PC-9 (cell line): ENCODE measurements at regions not wholly inside any gene's neighbourhood (a gene's known extent, or its start where the extent isn't known, plus 50 kb on each side); places are given as distances from the start of the nearest gene placed in this dataset.

Experiments used
- BruUV-seq: library from RNA; stranded (reverse); fragments of 400-500 nt; replicated peaks from 2 replicates; lab custom pipeline; 2021; lab: Mats Ljungman, UMichigan
- CTCF ChIA-PET: fragments of 300-600 bp; sonication (Branson Sonifier 250); formaldehyde crosslinking; loops from one replicate; lab custom pipeline; 2022; ENCODE audit warnings: antibody characterized with exemption; lab: Charles Lee
- POLR2A ChIA-PET: fragments of 300-600 bp; sonication (Branson Sonifier 250); formaldehyde crosslinking; loops from one replicate; lab custom pipeline; 2022; ENCODE audit warnings: antibody characterized with exemption; ENCODE audit not compliant: unreplicated experiment; lab: Charles Lee
- DNase-seq, 2 experiments: peaks; one replicate each; pipeline versions ENCODE4 v3.0.0 to v3.0.0-alpha.2; 2015 to 2022; ENCODE audit warnings: mixed read lengths in 1 of 2
- H2AFZ ChIP-seq: fragments of 200-600 bp; sonication (generic); 2 replicates; pipeline ENCODE4 v1.8.1; 2017; ENCODE audit warnings: antibody characterized with exemption
- H3F3A ChIP-seq: fragments of 200-600 bp; sonication (generic); 2 replicates; pipeline ENCODE4 v1.8.1; 2017; ENCODE audit warnings: antibody characterized with exemption, mild to moderate bottlenecking, low read depth; ENCODE audit not compliant: insufficient read depth
- H3K27ac ChIP-seq: fragments of 200-600 bp; sonication (generic); 2 replicates; pipeline ENCODE4 v1.6.1; 2016; ENCODE audit warnings: mixed run types
- H3K27me3 ChIP-seq: fragments of 200-600 bp; sonication (generic); 2 replicates; pipeline ENCODE4 v1.6.1; 2016; ENCODE audit warnings: low read depth, mixed run types; ENCODE audit not compliant: insufficient read depth
- H3K36me3 ChIP-seq: fragments of 200-600 bp; sonication (generic); 2 replicates; pipeline ENCODE4 v1.6.1; 2016; ENCODE audit warnings: low read depth, mixed run types
- H3K4me1 ChIP-seq: fragments of 200-600 bp; sonication (generic); replicated peaks from 2 replicates; pipeline ENCODE4 v1.6.1; 2016; ENCODE audit warnings: mixed run types; ENCODE audit not compliant: insufficient read depth
- H3K4me2 ChIP-seq: fragments of 200-600 bp; sonication (generic); 2 replicates; pipeline ENCODE4 v1.6.1; 2017; ENCODE audit warnings: mixed run types
- H3K4me3 ChIP-seq: fragments of 200-600 bp; sonication (generic); 2 replicates; pipeline ENCODE4 v1.6.1; 2016; ENCODE audit warnings: mixed run types
- H3K79me2 ChIP-seq: fragments of 200-600 bp; sonication (generic); 2 replicates; pipeline ENCODE4 v1.6.1; 2017; ENCODE audit warnings: low read depth, mixed run types
- H3K9me2 ChIP-seq: fragments of 200-600 bp; sonication (generic); 2 replicates; pipeline ENCODE4 v1.8.1; 2017; ENCODE audit warnings: mild to moderate bottlenecking; ENCODE audit not compliant: insufficient read depth
- H3K9me3 ChIP-seq: fragments of 200-600 bp; sonication (generic); 2 replicates; pipeline ENCODE4 v1.8.1; 2016; ENCODE audit warnings: low read depth; ENCODE audit not compliant: insufficient read depth
- H4K20me1 ChIP-seq: fragments of 200-600 bp; sonication (generic); 2 replicates; pipeline ENCODE4 v1.8.1; 2017; ENCODE audit not compliant: insufficient read depth
- CTCF ChIP-seq: fragments of 200-600 bp; sonication (generic); conservative IDR thresholded peaks from 2 replicates; pipeline ENCODE4 v1.6.1; 2017; ENCODE audit warnings: mixed run types, antibody characterized with exemption, mild to moderate bottlenecking, moderate library complexity
- EZH2 ChIP-seq: fragments of 200-600 bp; sonication (generic); IDR thresholded peaks from 2 replicates; pipeline ENCODE4 v1.8.0; 2017; ENCODE audit warnings: antibody characterized with exemption, low read depth
- intact Hi-C: fragments of 100-400 bp; cut with micrococcal nuclease; formaldehyde crosslinking; loops from one replicate; pipeline ENCODE4 v1.10.0; 2022; ENCODE audit not compliant: unreplicated experiment

GRCh38 chr21:41660748-41661147, 106.1 kb downstream of the RIPK4 start:
- H3K79me2 ChIP-seq, result no peaks in the 10 kb centered on the region
- no peak for DNase-seq
- BruUV-seq, result no TSS peak
- no peak for TF ChIP-seq EZH2
- no peak for TF ChIP-seq CTCF
- CTCF ChIA-PET, result no interaction called here
- H3K4me3 ChIP-seq, result no peak overlapping the region
- POLR2A ChIA-PET, result no interaction called here
- H3K4me1 ChIP-seq, result peaks cover 82% of the 10 kb centered on the region
- 0 out of 2 replicates have a peak overlapping the region, but pooled peaks have one; percentile 8 for H3K4me2 ChIP-seq
- H3K9me3 ChIP-seq, result no peaks in the 10 kb centered on the region
- H3K9me2 ChIP-seq, result no peaks in the 10 kb centered on the region
- intact Hi-C loops, result loop anchor here (5.0 kb wide), 1 partner anchor 48 kb away; no protein-coding TSS in a partner anchor
- no peaks in the 10 kb centered on the region for H3K36me3 ChIP-seq
- no peaks in the 10 kb centered on the region for H3K27me3 ChIP-seq
- H3K27ac ChIP-seq, result peak overlapping the region; percentile 46
- no peak overlapping the region for H2AFZ ChIP-seq
- peaks cover 9% of the 10 kb centered on the region for H3F3A ChIP-seq
- no peaks in the 10 kb centered on the region for H4K20me1 ChIP-seq

DNA sequence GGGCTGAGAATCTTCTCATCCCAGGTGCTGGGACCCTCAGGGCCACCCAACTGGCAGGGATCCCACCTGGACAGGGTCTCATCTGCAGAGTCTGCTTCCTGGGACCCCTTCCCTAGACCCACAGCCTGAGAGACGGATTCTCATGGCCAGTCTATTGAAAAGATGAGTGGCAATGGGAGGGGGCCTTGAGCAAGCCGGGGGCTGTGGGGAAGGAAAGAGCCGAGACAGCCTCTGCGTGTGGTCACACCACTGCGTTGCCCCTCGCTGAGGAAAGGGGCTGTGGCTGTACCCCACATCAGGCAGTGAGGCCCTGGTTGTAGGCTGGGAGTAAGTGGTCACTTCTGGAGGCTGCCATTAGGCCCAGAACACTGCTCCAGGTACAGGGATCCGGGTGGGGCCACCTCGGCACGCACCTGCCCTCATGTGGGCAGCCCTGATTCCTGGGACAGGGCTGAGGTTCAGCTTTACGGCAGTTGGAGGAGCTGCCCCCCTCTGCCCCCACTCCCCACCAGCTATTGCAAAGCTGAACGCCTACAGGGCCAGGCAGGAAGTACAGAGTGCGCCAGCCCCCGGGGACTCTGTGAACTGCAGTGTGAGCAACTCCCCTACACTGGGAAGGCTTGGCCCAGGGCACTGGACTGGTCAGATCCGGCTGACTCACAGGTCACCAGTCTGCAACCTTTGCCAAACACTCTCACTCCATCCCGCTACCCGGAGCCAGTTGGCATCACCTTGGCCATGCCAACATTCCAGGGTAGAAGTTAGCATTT, 106.9 kb downstream of the RIPK4 start:
- H2AFZ ChIP-seq, result no peak overlapping the region
- H3K9me3 ChIP-seq, result no peaks in the 10 kb centered on the region
- POLR2A ChIA-PET, result no interaction called here
- no peaks in the 10 kb centered on the region for H3K36me3 ChIP-seq
- no peak for TF ChIP-seq EZH2
- peak; percentile 69 for TF ChIP-seq CTCF
- 0 out of 2 replicates have a peak overlapping the region, but pooled peaks have one; percentile 8 for H3K4me2 ChIP-seq
- intact Hi-C loops, result loop anchor here (5.0 kb wide), 1 partner anchor 48 kb away; no protein-coding TSS in a partner anchor
- peak overlapping the region; percentile 47 for H3K27ac ChIP-seq
- H3K4me1 ChIP-seq, result peaks cover 74% of the 10 kb centered on the region
- peaks cover 9% of the 10 kb centered on the region for H3F3A ChIP-seq
- BruUV-seq, result no TSS peak
- no peaks in the 10 kb centered on the region for H3K79me2 ChIP-seq
- no peaks in the 10 kb centered on the region for H3K9me2 ChIP-seq
- peak; percentile 67 to 86 for DNase-seq
- H3K4me3 ChIP-seq, result no peak overlapping the region
- CTCF ChIA-PET, result interaction anchor here (1.0 kb wide), 1 partner anchor 48 kb away, joined by 5 read pairs; no protein-coding TSS in a partner anchor
- H4K20me1 ChIP-seq, result no peaks in the 10 kb centered on the region
- H3K27me3 ChIP-seq, result no peaks in the 10 kb centered on the region

DNA sequence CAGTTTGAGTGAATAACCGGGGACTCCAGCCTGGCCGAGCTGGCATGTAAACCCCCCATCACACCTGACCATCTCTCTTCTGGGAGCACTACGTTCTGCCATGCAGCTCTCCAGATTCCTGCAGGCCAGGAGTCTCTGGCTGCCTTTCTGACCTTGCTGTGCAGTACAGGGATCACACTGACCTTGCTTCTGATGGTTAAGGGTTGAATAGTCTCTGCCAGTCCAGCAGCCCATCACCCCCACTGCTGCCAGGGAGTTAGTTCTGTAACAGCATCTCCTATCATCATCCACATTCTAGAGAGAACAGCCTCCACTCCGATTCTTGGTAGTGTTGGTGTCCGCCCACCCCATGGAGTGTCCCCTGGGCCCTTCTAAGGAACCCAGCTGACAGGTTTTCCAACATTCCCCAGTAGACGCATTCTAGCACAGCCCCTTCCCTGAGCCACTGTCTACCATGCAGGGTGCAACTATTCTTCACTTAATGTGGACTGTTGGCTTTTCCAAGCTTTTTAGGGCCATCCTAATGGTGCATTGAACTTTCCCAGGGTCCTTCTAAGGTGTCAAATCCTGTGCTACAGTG, 109.8 kb downstream of the RIPK4 start:
- H3K27ac ChIP-seq, result no peak overlapping the region
- CTCF ChIA-PET, result no interaction called here

More for the DNA sequence above, 109.8 kb downstream of the RIPK4 start:
- H3K36me3 ChIP-seq, result no peaks in the 10 kb centered on the region
- intact Hi-C loops, result loop anchor here (2.0 kb wide), 1 partner anchor 22 kb away; no protein-coding TSS in a partner anchor
- H2AFZ ChIP-seq, result no peak overlapping the region
- TF ChIP-seq EZH2 (no peak), CTCF (no peak)
- peak in 1 of 2 experiments; percentile 68 for DNase-seq
- H3K4me1 ChIP-seq, result peaks cover 69% of the 10 kb centered on the region
- POLR2A ChIA-PET, result interaction anchor here (0.5 kb wide), 1 partner anchor 23 kb away, joined by 3 read pairs; no protein-coding TSS in a partner anchor
- no peaks in the 10 kb centered on the region for H3K27me3 ChIP-seq
- no peaks in the 10 kb centered on the region for H3K9me2 ChIP-seq
- H3K9me3 ChIP-seq, result no peaks in the 10 kb centered on the region
- peaks cover 19% of the 10 kb centered on the region for H3F3A ChIP-seq
- no peak overlapping the region for H3K4me3 ChIP-seq
- H3K4me2 ChIP-seq, result peak overlapping the region; percentile 40
- no peaks in the 10 kb centered on the region for H3K79me2 ChIP-seq
- no peaks in the 10 kb centered on the region for H4K20me1 ChIP-seq
- BruUV-seq, result no TSS peak
